Prostate gland (tissue), 2 donors: ENCODE measurements at regions not wholly inside any gene's neighbourhood (a gene's known extent, or its start where the extent isn't known, plus 50 kb on each side); places are given as distances from the start of the nearest gene placed in this dataset.
A peak's percentile ranks its signal among the peaks of the same experiment; 100 is the strongest.

Source experiments
- DNase-seq: peaks from one replicate; pipeline ENCODE4 v3.0.0-alpha.2; 2019; ENCODE audit warnings: low spot score
- H3K27ac ChIP-seq, 2 donors: fragments of 200-600 bp; sonication (generic); 2 replicates each; pipeline ENCODE4 v1.5.1; 2017 to 2019
- H3K27me3 ChIP-seq: fragments of 200-600 bp; sonication (generic); replicated peaks from 2 replicates; pipeline ENCODE4 v1.5.1; 2019; ENCODE audit not compliant: insufficient read depth
- H3K36me3 ChIP-seq, 2 donors: fragments of 200-600 bp; sonication (generic); 1 replicate in 1 of 2; 2 replicates in 1 of 2; pipeline versions ENCODE4 v1.5.1 to v1.8.1; 2017 to 2019
- H3K4me1 ChIP-seq: fragments of 200-600 bp; sonication (generic); replicated peaks from 2 replicates; pipeline ENCODE4 v1.5.1; 2019
- H3K4me3 ChIP-seq, 2 donors: fragments of 200-600 bp; sonication (generic); 2 replicates each; pipeline ENCODE4 v1.5.1; 2017 to 2019
- H3K9me3 ChIP-seq: fragments of 200-600 bp; sonication (generic); 2 replicates; pipeline ENCODE4 v1.5.1; 2017
- CTCF ChIP-seq, 4 experiments: fragments of 200-600 bp in 2 of 4; fragments of 450-650 bp in 2 of 4; sonication (generic) in 2 of 4; IDR thresholded peaks; 1 replicate in 3 of 4; 2 replicates in 1 of 4; pipeline ENCODE4 v1.5.1; 2016 to 2019; ENCODE audit warnings: antibody characterized with exemption in 4 of 4, mild to moderate bottlenecking in 2 of 4, moderate library complexity in 2 of 4
- POLR2A ChIP-seq: fragments of 450-650 bp; IDR thresholded peaks from one replicate; pipeline ENCODE4 v1.6.1; 2016; ENCODE audit warnings: antibody characterized with exemption, mild to moderate bottlenecking
- POLR2AphosphoS5 ChIP-seq: sonication (generic); formaldehyde crosslinking; IDR thresholded peaks from one replicate; pipeline ENCODE4 v1.6.1; 2017; ENCODE audit warnings: antibody characterized with exemption
- WGBS: methylation state at CpG from one replicate; pipeline ENCODE4 v1.1.5; 2018; 5-methylcytosine and 5-hydroxymethylcytosine counted together
- intact Hi-C: fragments of 100-400 bp; cut with DNase I; formaldehyde crosslinking; loops from one replicate; pipeline ENCODE4 v1.14.2; 2022

- Histone ChIP-seq H3K4me3 (no peak overlapping the region), H3K27me3 (no peaks in the 10 kb centered on the region), H3K9me3 (no peaks in the 10 kb centered on the region), H3K36me3 (no peaks in the 10 kb centered on the region), H3K4me1 (no peaks in the 10 kb centered on the region), H3K27ac (no peak overlapping the region)
- DNase-seq, result peak; percentile 8
- peak in 1 of 4 experiments; percentile 11 for TF ChIP-seq CTCF (IDR thresholded peaks at IDR 0.05)
- no peak for TF ChIP-seq POLR2A
- TF ChIP-seq POLR2AphosphoS5, result peak; percentile 26
- 44% methylated on average over 3 of the region's 3 CpGs for WGBS
- intact Hi-C loops, result no loop called here
Observed at GRCh38 chr5:20340126-20340525, 352.1 kb upstream of the CDH18 start.

GRCh38 chr5:20335978-20336377 lies 348.0 kb upstream of the CDH18 start:
- DNase-seq, result no peak
- no peaks in the 10 kb centered on the region for H3K27me3 ChIP-seq
- H3K36me3 ChIP-seq, result no peaks in the 10 kb centered on the region
- H3K9me3 ChIP-seq, result no peaks in the 10 kb centered on the region
- WGBS, result 71% methylated on average over 2 of the region's 2 CpGs
- no peaks in the 10 kb centered on the region for H3K4me1 ChIP-seq
- intact Hi-C loops, result no loop called here
- no peak overlapping the region for H3K4me3 ChIP-seq
- no peak overlapping the region for H3K27ac ChIP-seq
- TF ChIP-seq POLR2A (no peak), POLR2AphosphoS5 (no peak), CTCF (IDR thresholded peaks at IDR 0.05) (no peak)

- H3K4me3 ChIP-seq, result no peak overlapping the region
- no peak for TF ChIP-seq POLR2A
- TF ChIP-seq POLR2AphosphoS5, result no peak
- no peak for TF ChIP-seq CTCF (IDR thresholded peaks at IDR 0.05)
- H3K4me1 ChIP-seq, result no peaks in the 10 kb centered on the region
- H3K9me3 ChIP-seq, result no peaks in the 10 kb centered on the region
- no peaks in the 10 kb centered on the region for H3K36me3 ChIP-seq
- WGBS, result 55% methylated on average over 1 of the region's 1 CpG
- DNase-seq, result no peak
- no peak overlapping the region for H3K27ac ChIP-seq
- intact Hi-C loops, result no loop called here
- H3K27me3 ChIP-seq, result no peaks in the 10 kb centered on the region
Observed at GRCh38 chr5:20331826-20332225, 343.8 kb upstream of the CDH18 start.

- no peaks in the 10 kb centered on the region for H3K9me3 ChIP-seq
- no peaks in the 10 kb centered on the region for H3K4me1 ChIP-seq
- no peak for TF ChIP-seq POLR2A
- TF ChIP-seq POLR2AphosphoS5, result no peak
- TF ChIP-seq CTCF (IDR thresholded peaks at IDR 0.05), result no peak
- no peak overlapping the region for H3K27ac ChIP-seq
- no peaks in the 10 kb centered on the region for H3K27me3 ChIP-seq
- no peaks in the 10 kb centered on the region for H3K36me3 ChIP-seq
- intact Hi-C loops, result no loop called here
- H3K4me3 ChIP-seq, result no peak overlapping the region
- DNase-seq, result no peak
Observed at GRCh38 chr5:20323323-20323722, 335.3 kb upstream of the CDH18 start.

GRCh38 chr5:20307391-20307790 lies 319.4 kb upstream of the CDH18 start:
- no peak for DNase-seq
- no peaks in the 10 kb centered on the region for H3K9me3 ChIP-seq
- no peak overlapping the region for H3K4me3 ChIP-seq
- no peaks in the 10 kb centered on the region for H3K27me3 ChIP-seq
- no peak overlapping the region for H3K27ac ChIP-seq
- no peaks in the 10 kb centered on the region for H3K4me1 ChIP-seq
- intact Hi-C loops, result no loop called here
- H3K36me3 ChIP-seq, result no peaks in the 10 kb centered on the region
- no peak for TF ChIP-seq POLR2AphosphoS5
- no peak for TF ChIP-seq POLR2A
- TF ChIP-seq CTCF (IDR thresholded peaks at IDR 0.05), result no peak
